Stimulated activated CD4-positive, alpha-beta T cell treated with anti-CD3 and anti-CD28 coated beads, Interleukin-1b, Interleukin-23, amount 100 ng/mL, for 24 hours (primary cell): ENCODE measurements at regions not wholly inside any gene's neighbourhood (a gene's known extent, or its start where the extent isn't known, plus 50 kb on each side); places are given as distances from the start of the nearest gene placed in this dataset.

Experiments used
- DNase-seq, 4 experiments: peaks; one replicate each; pipeline ENCODE4 v3.0.0-alpha.2; 2020; ENCODE audit warnings: low read depth in 4 of 4, low spot score in 1 of 4

- DNase-seq: no peak
These were observed 90.2 kb downstream of the KCTD12 start for GRCh38 chr13:76795701-76796695.

- no peak for DNase-seq
These were observed 93.4 kb downstream of the KCTD12 start for GRCh38 chr13:76792731-76793347.

DNA sequence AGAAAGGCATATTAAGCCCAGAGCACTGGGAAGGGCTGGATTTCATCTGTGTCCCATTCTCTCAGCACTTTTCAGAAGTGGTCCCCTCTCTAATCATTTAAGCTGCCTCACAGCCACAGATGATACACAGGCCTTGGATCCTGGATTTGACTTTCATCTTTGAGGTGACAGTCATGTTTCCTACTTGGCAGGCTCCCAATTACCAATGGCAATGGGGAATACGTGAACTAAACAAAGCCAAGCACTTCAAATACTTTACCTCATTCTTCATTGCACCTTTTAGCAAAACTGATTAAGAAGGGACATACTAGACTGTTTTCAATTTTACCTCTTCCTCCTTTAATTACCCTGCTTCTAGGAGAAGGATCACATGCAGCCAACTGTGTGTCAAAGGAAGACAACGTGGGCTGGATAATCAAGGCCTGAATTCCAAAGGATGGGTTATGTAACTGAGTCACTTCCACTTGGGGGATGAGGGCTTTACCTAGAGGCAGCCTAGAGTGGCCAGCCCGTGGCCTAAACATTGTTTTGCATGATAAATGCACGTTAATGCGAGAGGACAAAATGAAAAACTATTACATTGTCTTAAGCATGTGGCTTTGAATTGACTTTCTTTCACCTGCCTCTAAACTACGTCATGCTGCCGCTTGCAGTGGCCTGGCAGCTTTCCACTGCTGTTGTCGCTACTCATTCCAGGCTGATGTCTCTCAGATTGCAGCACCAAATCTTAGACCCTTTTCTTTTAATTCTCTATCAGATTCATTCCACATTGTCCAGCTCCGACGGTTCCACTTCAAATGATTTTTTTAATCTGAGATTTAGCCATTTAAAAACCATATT is 95.0 kb downstream of the KCTD12 start:
- no peak for DNase-seq

DNA sequence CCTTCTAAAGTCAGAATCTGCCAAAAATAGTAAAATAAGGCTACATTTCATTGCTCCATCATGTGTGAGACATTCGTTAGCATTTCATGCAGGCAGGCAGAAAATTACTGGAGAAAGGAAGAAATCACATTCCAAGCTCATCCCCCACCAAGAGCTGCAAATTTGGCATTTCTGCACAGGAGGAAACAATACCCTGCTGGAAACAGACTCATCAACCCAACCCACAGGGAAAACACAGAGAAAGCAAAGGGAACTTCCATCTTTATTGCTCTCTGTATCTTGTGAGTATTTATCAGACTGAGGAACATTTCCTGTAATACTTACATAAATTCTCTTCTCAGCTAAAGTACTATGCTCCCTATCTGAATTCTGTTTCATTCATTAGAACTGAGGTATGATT is 95.7 kb downstream of the KCTD12 start:
- no peak for DNase-seq

DNA sequence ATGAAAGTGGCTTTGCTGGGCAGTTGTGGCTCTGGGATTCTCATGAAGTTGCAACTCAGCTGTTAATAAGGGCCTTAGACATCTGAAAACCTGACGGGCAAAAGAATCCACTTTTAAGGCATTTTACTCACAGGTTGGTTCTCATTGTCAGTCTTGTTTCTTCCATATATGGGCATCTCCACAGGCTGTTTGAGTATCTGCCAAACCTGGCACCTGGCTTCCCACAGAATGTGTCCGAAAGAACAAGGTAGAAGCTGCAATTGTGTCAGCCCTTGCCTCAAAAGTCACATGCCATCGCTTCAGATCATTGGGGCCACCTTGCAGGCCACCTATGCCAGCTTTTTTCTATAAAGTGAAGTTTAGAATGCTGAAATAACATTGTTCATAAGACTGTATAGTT is 102.4 kb downstream of the KCTD12 start:
- no peak for DNase-seq

DNA sequence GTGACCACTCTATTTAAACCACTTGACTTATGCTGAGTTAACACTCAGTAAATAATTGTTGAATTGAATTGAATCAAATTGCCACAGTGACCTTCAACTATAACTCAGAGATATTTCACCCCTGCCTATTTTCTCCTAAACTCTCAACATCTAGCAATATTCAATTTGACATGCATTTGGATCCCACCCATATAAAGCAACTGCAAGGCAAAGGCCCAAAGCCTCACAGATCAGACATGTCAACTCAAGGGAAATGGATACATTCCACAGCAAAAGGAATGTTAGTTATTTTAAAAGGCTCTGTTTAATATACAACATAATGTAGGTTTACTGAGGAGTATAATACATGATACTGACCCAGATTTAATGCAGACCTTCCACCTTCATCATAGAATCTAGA is 107.4 kb downstream of the KCTD12 start:
- no peak for DNase-seq

- no peak for DNase-seq
These were observed 109.1 kb downstream of the KCTD12 start for GRCh38 chr13:76777096-76777495.

- DNase-seq: no peak
These were observed 111.0 kb downstream of the KCTD12 start for GRCh38 chr13:76775088-76775740.

GRCh38 chr13:76773448-76774094 is 112.6 kb downstream of the KCTD12 start:
- DNase-seq: no peak

DNA sequence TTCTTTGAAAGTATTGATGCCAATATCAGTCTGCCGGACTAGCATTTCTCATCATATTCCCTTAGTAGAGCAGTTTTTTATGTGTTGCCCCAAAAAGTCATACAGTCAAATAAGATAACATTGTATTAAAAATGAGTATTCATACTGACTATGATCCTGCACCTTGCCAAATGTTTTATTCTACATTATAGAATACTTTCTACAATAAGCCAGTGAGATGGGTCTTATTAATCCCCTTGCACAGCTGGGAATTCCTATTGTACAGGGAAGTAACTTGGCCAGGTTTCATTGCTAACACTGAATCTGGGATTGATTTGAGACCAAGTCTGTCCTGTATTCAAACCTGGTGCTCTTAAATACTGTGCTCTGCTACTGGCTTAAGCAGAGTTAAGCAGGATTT is 114.0 kb downstream of the KCTD12 start:
- DNase-seq: no peak

DNA sequence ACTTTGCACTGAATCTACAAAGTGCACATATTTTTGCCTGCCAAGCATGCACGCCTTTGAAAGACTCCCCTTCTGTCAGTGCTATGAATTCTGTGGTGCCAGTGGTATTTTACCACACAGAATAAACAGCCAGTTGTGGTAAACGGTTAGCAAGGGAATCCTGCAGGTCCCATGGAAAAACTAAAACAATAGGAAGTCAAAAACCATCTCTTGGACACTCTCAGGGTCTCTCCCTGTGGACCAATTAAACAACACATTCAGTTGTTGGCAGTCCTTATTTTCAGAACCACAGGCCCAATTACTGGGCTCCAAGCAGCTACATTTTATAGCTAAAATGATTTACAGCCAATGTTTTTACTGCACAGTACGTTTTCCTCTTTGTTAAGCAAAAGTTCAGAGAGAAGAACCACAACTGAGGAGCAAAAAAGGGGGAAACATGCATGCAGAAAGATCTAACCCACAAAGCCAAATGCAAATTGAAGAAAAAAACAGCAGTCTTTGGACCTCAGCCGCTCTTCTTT is 116.9 kb downstream of the KCTD12 start:
- no peak for DNase-seq

DNA sequence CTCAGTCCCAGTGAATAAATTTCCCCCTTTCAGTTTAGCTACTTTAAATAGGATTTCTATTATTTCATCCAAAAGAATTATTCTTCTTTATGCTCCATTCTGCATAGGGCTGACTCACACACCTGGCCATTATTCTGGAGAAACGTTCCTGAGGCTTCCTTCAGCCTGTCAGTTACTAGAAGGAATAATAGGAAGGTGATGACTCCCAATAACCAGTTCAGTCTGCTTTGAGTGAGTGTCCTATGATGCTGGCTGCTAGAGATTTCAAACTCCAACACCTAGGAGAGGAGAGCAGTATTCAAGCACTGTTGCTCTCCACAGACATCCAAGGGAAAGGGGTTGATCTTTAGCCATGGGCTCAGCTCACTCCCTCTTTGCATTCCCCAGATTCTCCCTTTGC is 117.8 kb downstream of the KCTD12 start:
- no peak for DNase-seq

- no peak for DNase-seq
These were observed 121.3 kb downstream of the KCTD12 start for GRCh38 chr13:76764916-76765315.

DNA sequence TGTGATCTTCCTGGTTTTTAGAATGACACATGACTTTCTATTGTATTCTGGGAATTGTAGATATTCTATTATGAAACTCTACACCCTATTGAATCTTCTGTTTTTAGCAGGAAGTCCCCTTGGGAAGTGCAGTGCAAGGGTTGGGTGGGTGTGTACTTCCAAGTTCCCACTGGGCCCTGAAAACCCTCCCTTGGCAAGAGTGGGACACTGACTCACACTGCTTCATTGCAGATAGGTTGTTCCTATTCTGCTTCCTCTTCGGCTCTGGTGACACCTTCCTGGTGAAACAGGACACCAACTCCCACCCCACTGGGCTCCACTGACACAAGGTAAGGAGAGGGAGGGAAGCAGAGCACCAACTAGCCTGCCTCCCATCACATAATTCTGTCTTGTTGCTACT is 121.8 kb downstream of the KCTD12 start:
- DNase-seq: no peak

DNA sequence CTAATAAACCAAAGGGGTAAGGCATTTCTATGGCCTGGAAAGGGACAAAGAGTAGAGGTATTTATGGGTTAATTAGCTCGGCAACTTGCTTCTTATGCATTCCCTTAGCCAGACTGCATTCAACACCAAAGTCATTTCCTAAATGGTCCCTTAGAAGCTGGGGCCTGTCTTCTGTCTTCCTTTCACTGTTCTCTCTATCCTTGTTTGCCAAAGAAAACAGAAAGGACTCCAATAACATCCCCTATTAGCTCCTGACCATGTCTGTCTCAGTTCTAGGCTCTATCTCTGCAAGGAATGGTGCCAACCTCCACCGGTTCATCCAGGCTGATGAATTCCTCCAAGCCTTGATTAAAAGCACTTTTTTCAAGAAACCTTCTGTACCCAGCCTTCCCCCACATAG is 123.5 kb downstream of the KCTD12 start:
- DNase-seq: no peak

DNA sequence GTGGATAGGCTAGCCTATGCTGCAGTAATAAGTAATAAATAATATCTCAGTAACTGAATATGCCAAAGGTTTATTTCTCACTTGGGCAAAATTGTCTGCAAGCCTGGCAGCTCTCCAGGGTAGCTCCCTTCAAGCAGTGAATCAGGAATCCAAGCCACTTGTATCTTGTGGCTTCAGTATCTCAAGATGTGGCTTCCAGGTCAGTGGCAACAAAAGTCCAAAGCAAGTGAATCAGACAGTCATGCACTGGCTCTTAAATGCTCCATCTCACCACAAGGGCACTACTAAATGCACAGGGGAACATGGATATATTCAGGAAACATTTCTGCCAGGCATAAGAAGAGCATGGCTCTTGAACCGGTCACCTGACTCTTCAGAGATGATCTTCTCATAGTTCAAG is 126.3 kb downstream of the KCTD12 start:
- no peak for DNase-seq

DNA sequence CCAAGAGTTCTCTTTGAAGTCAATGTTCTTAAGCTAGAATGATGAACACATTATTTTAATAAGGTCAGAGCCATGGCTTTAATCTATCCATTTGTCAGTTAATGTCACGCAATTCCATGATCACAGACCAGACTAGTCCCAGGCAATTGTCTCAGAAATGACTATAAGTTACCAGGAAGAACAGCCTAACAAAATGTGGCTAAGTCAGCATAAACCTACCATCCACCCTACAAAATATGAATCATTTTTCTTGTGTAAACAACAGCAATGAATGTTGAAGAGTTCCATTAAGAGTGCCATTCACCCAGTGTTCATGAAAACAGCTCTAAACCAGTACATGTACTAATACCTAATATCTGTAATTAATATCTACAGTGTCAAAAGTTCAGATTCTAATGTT is 127.5 kb downstream of the KCTD12 start:
- DNase-seq: no peak

DNA sequence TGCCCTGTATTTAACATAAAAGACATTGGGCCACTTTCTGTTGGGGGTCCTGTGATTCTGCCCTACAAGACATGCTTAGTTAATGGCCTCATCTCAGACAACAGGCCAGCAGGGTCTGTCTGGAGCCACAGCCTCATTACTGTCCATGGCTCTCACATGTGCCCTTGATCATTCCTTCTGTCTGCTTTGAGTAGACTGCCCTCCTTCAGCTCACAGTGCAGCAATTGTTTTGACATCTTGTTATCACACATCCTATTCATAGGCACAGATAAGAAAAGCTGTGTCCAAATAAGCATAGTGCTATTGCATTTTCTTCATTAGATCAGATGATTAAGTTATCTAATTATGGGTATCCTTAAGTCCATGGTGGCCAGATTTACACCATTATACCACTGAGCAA is 127.9 kb downstream of the KCTD12 start:
- no peak for DNase-seq

GRCh38 chr13:76756451-76756850 is 129.8 kb downstream of the KCTD12 start:
- DNase-seq: no peak

DNA sequence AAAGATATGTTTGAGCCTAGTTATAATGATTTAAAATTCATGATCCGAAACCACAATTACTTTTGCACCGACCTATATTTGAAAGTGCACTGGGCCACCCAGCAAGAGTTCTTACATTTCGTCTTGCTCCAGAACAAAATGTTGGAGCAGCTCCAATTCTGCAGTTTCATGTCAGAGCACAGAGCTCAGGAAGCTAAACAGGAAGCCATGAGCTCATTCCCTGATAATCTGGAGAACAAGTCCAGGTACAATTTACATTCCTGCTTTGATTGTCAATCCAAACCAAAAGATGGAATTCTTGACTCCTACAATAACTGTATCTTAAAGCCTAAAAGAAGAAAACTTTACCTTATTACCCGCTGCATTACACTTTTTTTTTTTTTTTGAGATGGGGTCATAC is 131.8 kb downstream of the KCTD12 start:
- DNase-seq: no peak
